Erythroblast (primary cell): ENCODE measurements at regions not wholly inside any gene's neighbourhood (a gene's known extent, or its start where the extent isn't known, plus 50 kb on each side); places are given as distances from the start of the nearest gene placed in this dataset.

Source experiments
- GATA1 ChIP-seq: IDR thresholded peaks from 2 replicates; pipeline ENCODE4 v1.6.1; 2011; ENCODE audit warnings: low read depth, mild to moderate bottlenecking, control low read depth, low read length, moderate library complexity
- POLR2A ChIP-seq: IDR thresholded peaks from 2 replicates; pipeline ENCODE4 v1.6.1; 2011; ENCODE audit warnings: mild to moderate bottlenecking, low read length

GRCh38 chr4:14169460-14169859 is 541.9 kb upstream of the BOD1L1 start:
- no peak for TF ChIP-seq POLR2A
- no peak for TF ChIP-seq GATA1
